K562 (cell line): ENCODE measurements at regions not wholly inside any gene's neighbourhood (a gene's known extent, or its start where the extent isn't known, plus 50 kb on each side); places are given as distances from the start of the nearest gene placed in this dataset.

Experiments
- ATAC-seq: fragments of 200-7000 bp; cut with Tn5 transposase; 3 replicates; pipeline ENCODE4 v1.9.1; 2020; ENCODE audit warnings: moderate library complexity
- BruUV-seq: library from RNA; stranded (reverse); fragments of 400-500 nt; replicated peaks from 2 replicates; lab custom pipeline; 2021; lab: Mats Ljungman, UMichigan
- CTCF ChIA-PET: fragments of 300-600 bp; formaldehyde crosslinking; extraction: SDS; loops from one replicate; lab custom pipeline; 2021; ENCODE audit warnings: low intra/inter-chr PET ratio; lab: Yijun Ruan, JAX
- POLR2A ChIA-PET: fragments of 300-600, 350-650 bp; sonication (Branson Sonifier 250); formaldehyde crosslinking; extraction: SDS; loops from one replicate; lab custom pipeline; 2021; ENCODE audit warnings: antibody characterized with exemption, inconsistent platforms; lab: Yijun Ruan, JAX
- DNase-seq, 4 experiments: peaks; one replicate each; pipeline versions ENCODE4 v3.0.0 to v3.0.0-alpha.2; 2011 to 2018; ENCODE audit warnings: low spot score in 3 of 4, mixed read lengths in 3 of 4; ENCODE audit errors: extremely low read depth in 1 of 4
- FAIRE-seq: peaks from 2 replicates; lab custom pipeline; 2011; peaks lifted over from hg19 to GRCh38; lab: Jason Lieb, UNC
- H2AFZ ChIP-seq: 2 replicates; pipeline ENCODE4 v1.6.0; 2011; ENCODE audit warnings: low read depth, low read length, control low read depth, inconsistent platforms
- H3K27ac ChIP-seq: fragments of 200-600 bp; 3 replicates; pipeline ENCODE4 v1.8.0; 2011; ENCODE audit warnings: low read depth, mild to moderate bottlenecking, control low read depth, inconsistent platforms, low read length, moderate library complexity, mixed read lengths; ENCODE audit errors: extremely low read depth
- H3K27me3 ChIP-seq, 2 experiments: fragments of 300-600 bp in 1 of 2; 2 replicates in 1 of 2; 3 replicates in 1 of 2; pipeline versions ENCODE4 v1.6.0 to v1.8.0; 2011; ENCODE audit warnings: inconsistent platforms in 2 of 2, low read length in 2 of 2, mild to moderate bottlenecking in 1 of 2, mixed read lengths in 1 of 2, moderate library complexity in 1 of 2; ENCODE audit not compliant: control insufficient read depth in 2 of 2, insufficient read depth in 2 of 2
- H3K36me3 ChIP-seq: fragments of 300-600 bp; 3 replicates; pipeline ENCODE4 v1.8.0; 2011; ENCODE audit warnings: mild to moderate bottlenecking, low read length, inconsistent platforms; ENCODE audit not compliant: control insufficient read depth, insufficient read depth
- H3K4me1 ChIP-seq, 2 experiments: fragments of 200-600 bp in 1 of 2; replicated peaks in 1 of 2; 2 replicates in 1 of 2; 3 replicates in 1 of 2; pipeline versions ENCODE4 v1.5.1 to v1.8.0; 2011; ENCODE audit warnings: inconsistent platforms in 2 of 2, low read length in 2 of 2, mild to moderate bottlenecking in 1 of 2, mixed read lengths in 1 of 2, moderate library complexity in 1 of 2; ENCODE audit not compliant: control insufficient read depth in 2 of 2, insufficient read depth in 2 of 2
- H3K4me2 ChIP-seq: 2 replicates; pipeline ENCODE4 v1.6.1; 2011; ENCODE audit warnings: low read length, control low read depth, inconsistent platforms, mixed read lengths; ENCODE audit not compliant: insufficient read depth
- H3K4me3 ChIP-seq: fragments of 200-600 bp; sonication (generic), shearing (Covaris generic); 2 replicates; pipeline ENCODE4 v1.5.1; 2016; ENCODE audit warnings: control low read depth, inconsistent platforms
- H3K79me2 ChIP-seq: fragments of 200-600 bp; 3 replicates; pipeline ENCODE4 v1.8.0; 2011; ENCODE audit warnings: low read length, inconsistent platforms; ENCODE audit not compliant: control insufficient read depth, insufficient read depth
- H3K9ac ChIP-seq, 2 experiments: 2 replicates each; pipeline versions ENCODE4 v1.6.0 to v1.6.1; 2011; ENCODE audit warnings: low read depth in 2 of 2, low read length in 2 of 2, control low read depth in 1 of 2, inconsistent platforms in 1 of 2, mild to moderate bottlenecking in 1 of 2, mixed read lengths in 1 of 2; ENCODE audit not compliant: insufficient read depth in 1 of 2
- H3K9me1 ChIP-seq: one replicate; pipeline ENCODE4 v1.6.0; 2011; ENCODE audit warnings: inconsistent platforms, mild to moderate bottlenecking, low read length, moderate library complexity; ENCODE audit not compliant: control insufficient read depth, insufficient read depth
- H3K9me3 ChIP-seq: replicated peaks from 2 replicates; pipeline ENCODE4 v1.5.1; 2011; ENCODE audit warnings: low read depth, low read length, inconsistent platforms; ENCODE audit not compliant: control insufficient read depth, insufficient read depth
- H4K20me1 ChIP-seq: replicated peaks from 2 replicates; pipeline ENCODE4 v1.6.1; 2011; ENCODE audit warnings: low read length, inconsistent platforms, mixed read lengths; ENCODE audit not compliant: control insufficient read depth, insufficient read depth
- FOXK2 ChIP-seq, 2 experiments: fragments of 450-650 bp; IDR thresholded peaks in 1 of 2; conservative IDR thresholded peaks in 1 of 2; 2 replicates each; pipeline ENCODE4 v1.6.1; 2016; ENCODE audit warnings: low read depth in 2 of 2, mild to moderate bottlenecking in 1 of 2
- ZNF449 ChIP-seq: fragments of 250-450 bp; sonication (Bioruptor Pico); IDR thresholded peaks from 2 replicates; pipeline ENCODE4 v1.8.0; 2022; ENCODE audit warnings: moderate library complexity, mild to moderate bottlenecking, inconsistent platforms
- ZNF507 ChIP-seq: conservative IDR thresholded peaks from 2 replicates; pipeline ENCODE4 v1.6.1; 2017; ENCODE audit warnings: missing genetic modification characterization, missing compliant biosample characterization
- ZNF785 ChIP-seq: fragments of 250-450 bp; sonication (Bioruptor Pico); IDR thresholded peaks from 2 replicates; pipeline ENCODE4 v1.4.0; 2020; ENCODE audit warnings: mild to moderate bottlenecking
- WGBS: fragments of 100-300 bp; shearing (Covaris generic); methylation state at CpG from one replicate; pipeline ENCODE4 v1.1.6; 2016; ENCODE audit warnings: low coverage, mixed read lengths; ENCODE audit not compliant: insufficient coverage; ENCODE audit errors: missing lambda C conversion rate; 5-methylcytosine and 5-hydroxymethylcytosine counted together
- in situ Hi-C: fragments of 300-500 bp; cut with MboI; formaldehyde crosslinking; loops from 4 replicates; pipeline ENCODE4 v1.15.0; 2018; ENCODE audit warnings: inconsistent platforms, mixed read lengths
- intact Hi-C: fragments of 100-400 bp; cut with micrococcal nuclease; formaldehyde crosslinking; loops from 2 replicates; pipeline ENCODE4 v1.14.2; 2022

GRCh38 chr2:180753809-180754761 lies 226.3 kb upstream of the UBE2E3 start (continued):
- no peak for TF ChIP-seq ZNF507 (tag)

DNA sequence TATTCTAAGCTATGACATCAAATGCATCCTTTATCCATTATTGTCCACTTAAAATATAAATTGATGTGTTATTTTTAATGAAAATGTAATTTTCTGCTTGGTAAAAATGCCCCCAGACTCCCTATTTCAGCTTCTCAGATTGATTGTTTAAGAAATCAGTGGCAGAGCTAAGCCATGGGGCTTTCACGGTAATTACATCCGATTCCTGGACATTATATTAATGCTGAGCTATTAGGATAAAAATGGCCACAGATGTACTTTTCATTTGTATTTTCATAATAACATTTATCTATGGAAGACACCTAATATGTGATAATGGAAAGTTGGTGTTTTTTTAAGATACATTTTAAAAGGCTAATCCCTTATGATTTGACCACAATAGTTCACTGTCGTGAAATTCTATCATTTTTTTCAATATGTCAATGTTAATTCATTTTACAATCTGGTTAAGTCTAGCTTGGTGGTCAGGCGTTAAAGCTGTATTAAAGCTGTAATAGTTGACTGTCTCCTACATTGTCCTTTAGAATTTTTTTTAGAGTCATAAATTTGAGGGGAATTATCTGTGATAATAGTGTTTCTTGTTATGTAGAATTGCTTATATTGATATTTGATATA lies 229.0 kb upstream of the UBE2E3 start:
- CTCF ChIA-PET: no interaction called here
- Histone ChIP-seq H2AFZ (no peak overlapping the region), H3K4me3 (no peak overlapping the region), H4K20me1 (no peaks in the 10 kb centered on the region), H3K79me2 (no peaks in the 10 kb centered on the region), H3K9me1 (no peaks in the 10 kb centered on the region), H3K4me2 (no peak overlapping the region), H3K36me3 (no peaks in the 10 kb centered on the region), H3K4me1 (no peaks in the 10 kb centered on the region), H3K27ac (no peak overlapping the region), H3K9me3 (no peaks in the 10 kb centered on the region), H3K9ac (no peak overlapping the region), H3K27me3 (no peaks in the 10 kb centered on the region)
- DNase-seq (no peak), ATAC-seq (no peak), FAIRE-seq (no peak)
- TF ChIP-seq ZNF449 (CRISPR knock-in tag): no peak
- no peak for TF ChIP-seq FOXK2 (conservative IDR thresholded peaks at IDR 0.05 in 1 of 2, IDR thresholded peaks at IDR 0.05 in 1 of 2; ENCODE audit: low read depth in 2 of 2)
- TF ChIP-seq ZNF785 (CRISPR knock-in tag): no peak
- in situ Hi-C loops (no loop called here), intact Hi-C loops (no loop called here)
- WGBS: 15% methylated on average over 4 of the region's 4 CpGs
- POLR2A ChIA-PET: interaction anchor here (1.1 kb wide), 1 partner anchor 9 kb away, joined by 4 read pairs; no protein-coding TSS in a partner anchor
- no TSS peak for BruUV-seq
